CD4-positive, alpha-beta T cell treated with Interleukin-17A for 1 hour (primary cell): ENCODE measurements at regions not wholly inside any gene's neighbourhood (a gene's known extent, or its start where the extent isn't known, plus 50 kb on each side); places are given as distances from the start of the nearest gene placed in this dataset.

Experiments
- DNase-seq: peaks from one replicate; pipeline ENCODE4 v3.0.0-alpha.2; 2020

GRCh38 chr6:150713487-150713886 lies 113.8 kb downstream of the PLEKHG1 start:
- no peak for DNase-seq

- no peak for DNase-seq
Observed at GRCh38 chr6:150713931-150714330, 114.2 kb downstream of the PLEKHG1 start.

DNA sequence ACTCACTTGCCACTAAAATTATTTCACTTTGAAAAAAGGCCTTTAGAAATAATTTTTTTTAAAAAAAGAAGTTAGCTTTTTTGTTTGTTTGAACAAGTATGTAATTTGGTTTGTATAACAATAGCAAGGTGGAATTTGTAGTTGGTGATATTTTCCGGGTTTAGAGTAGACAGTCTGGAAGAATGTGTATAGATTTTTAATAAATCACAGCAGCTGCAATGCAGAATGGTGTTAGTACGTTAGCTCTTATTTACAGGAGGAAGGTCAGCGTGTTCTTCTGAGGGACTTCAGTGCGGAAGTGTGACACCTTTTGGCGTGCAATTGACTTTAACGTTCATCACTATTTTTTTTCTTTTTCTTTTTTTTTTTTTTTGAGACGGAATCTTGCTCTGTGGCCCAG lies 115.4 kb downstream of the PLEKHG1 start:
- DNase-seq = no peak

DNA sequence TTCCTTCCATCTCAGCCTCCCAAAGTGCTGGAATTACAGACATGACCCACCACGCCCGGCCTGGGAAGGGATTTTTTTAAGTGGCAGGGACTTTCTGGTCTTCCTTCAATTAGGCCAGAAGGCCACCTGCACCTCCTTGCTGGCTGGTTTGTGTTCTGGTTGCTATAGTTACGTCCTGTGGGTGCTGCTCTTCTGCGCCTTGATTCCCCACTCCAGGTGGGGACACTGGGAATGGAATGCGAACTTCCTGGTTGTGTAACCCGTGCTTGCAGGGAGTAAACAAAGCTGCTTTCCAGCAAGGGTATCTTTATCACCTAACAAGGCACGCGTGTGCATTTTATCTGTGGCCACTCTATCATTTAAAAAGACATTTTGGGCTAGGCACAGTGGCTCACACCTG lies 117.7 kb downstream of the PLEKHG1 start:
- no peak for DNase-seq

- DNase-seq = no peak
Observed at GRCh38 chr6:150719099-150719766, 119.5 kb downstream of the PLEKHG1 start.

DNA sequence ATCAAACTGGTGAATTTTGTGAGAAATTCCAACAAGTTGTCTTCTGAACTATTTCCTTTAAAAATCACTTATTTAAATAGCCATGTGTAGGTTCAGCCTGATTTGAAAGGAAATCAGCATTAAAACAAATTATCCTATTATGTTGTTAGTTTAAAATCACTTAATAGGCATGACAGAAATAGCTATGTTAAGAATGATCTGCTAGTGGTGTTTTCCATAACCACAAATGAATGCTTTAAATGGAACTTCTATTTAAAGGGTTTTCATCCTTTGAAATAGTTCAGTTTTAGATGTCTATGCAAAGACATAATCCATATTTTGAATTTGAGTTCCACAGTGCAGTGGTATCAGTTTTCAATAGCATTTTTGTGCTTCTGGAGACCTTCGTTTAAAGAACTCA lies 120.1 kb downstream of the PLEKHG1 start:
- DNase-seq = no peak

- DNase-seq = no peak
Observed at GRCh38 chr6:150720774-150721233, 121.1 kb downstream of the PLEKHG1 start.

DNA sequence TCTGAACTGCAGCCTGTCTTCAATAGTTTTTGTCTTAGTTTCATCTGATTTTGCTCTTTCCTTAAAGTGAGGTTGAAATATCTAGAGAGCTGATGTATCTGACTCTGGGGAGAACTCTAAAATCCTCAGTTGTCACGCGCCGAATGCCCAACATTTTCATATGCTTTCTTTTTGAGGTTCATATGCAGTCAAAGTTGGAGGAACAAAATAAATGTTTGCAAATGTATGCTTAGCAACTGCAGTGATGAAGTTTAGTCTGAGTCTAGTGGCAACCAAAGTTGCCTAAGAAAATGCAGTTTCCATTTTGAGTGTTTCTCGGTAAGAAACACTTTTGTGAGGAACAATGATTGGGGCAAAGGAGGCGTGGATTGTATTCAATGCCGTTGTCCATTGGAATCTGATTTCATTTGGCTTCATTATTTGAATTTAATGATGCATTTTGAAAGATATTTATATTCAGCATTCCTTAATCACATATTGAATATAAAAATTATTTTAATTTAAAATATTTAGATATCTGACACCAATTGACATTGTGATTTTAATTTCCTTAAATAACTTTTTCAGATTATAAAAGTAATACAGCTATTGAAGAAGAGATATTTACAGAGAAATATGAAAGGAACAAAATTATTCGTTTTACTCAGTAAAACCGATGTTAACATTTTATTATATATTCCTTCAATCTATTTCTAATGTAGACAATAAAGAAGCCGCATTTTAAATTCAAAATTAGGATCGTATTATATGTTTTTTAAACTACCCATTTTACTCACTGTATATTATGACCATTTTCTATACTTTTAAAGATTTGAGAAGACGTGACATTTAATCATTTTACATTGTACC lies 122.0 kb downstream of the PLEKHG1 start:
- DNase-seq = no peak

DNA sequence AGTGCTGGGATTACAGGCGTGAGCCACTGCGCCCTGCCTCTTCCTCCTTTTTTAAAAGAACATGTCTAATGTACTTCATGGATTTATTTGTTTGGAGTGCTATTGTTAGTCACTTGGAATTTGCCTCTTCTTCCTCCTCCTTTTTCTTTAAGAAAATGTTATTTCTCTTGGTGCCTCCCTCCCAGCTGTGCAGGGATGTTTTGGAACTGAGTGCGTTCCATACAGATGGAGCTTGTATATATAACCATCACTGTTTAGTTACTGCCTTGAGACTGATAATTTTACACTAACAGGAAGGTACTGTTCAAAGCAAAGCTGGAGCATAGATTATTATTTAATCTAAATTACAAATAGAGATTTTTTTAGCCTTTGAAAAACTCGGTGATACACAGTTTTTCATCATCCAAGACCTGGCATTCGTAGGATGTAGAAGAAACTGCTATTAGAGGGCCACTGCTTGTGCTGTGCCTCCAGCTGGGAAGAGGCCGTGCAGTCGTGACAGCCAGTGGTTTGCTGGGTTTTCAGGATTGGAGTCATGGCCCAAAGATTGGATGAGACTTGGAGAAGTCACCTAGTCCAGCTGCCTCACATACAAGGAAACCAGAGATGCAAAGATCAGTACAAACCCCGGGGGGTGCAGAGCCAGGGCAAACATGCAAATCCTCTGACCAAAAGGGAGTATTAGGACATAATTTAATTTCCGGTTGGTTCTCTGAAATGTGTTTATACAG lies 123.1 kb downstream of the PLEKHG1 start:
- DNase-seq = no peak

GRCh38 chr6:150723345-150723658 lies 123.6 kb downstream of the PLEKHG1 start:
- DNase-seq = no peak

GRCh38 chr6:150723857-150724256 lies 124.2 kb downstream of the PLEKHG1 start:
- no peak for DNase-seq

- DNase-seq = no peak
Observed at GRCh38 chr6:150725795-150726194, 126.1 kb downstream of the PLEKHG1 start.

DNA sequence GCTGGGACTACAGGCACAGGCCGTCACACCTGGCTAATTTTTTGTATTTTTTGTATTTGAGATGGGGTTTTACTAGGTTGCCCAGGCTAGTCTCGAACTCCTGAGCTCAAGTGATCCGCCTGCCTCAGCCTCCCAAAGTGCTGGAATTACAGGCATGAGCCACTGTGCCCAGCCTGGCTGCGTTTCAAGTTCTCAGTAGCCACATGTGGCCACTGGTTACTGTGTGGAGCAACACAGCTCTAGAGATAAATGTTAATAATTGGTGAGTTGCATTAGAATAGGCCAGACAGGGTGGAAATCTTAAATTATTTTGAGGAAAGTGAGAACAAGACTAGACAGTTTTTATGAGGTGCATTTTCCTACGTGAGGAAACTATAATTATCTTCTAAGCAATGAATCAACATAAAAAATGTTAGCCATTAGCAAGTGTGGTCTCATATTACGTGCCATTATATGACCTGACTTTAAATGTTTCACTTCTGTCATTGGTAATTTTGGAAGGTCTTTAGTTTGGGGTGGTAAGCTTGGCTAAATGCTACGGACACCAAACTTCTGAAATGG lies 129.6 kb downstream of the PLEKHG1 start:
- no peak for DNase-seq

GRCh38 chr6:150730801-150731457 lies 131.2 kb downstream of the PLEKHG1 start:
- no peak for DNase-seq

DNA sequence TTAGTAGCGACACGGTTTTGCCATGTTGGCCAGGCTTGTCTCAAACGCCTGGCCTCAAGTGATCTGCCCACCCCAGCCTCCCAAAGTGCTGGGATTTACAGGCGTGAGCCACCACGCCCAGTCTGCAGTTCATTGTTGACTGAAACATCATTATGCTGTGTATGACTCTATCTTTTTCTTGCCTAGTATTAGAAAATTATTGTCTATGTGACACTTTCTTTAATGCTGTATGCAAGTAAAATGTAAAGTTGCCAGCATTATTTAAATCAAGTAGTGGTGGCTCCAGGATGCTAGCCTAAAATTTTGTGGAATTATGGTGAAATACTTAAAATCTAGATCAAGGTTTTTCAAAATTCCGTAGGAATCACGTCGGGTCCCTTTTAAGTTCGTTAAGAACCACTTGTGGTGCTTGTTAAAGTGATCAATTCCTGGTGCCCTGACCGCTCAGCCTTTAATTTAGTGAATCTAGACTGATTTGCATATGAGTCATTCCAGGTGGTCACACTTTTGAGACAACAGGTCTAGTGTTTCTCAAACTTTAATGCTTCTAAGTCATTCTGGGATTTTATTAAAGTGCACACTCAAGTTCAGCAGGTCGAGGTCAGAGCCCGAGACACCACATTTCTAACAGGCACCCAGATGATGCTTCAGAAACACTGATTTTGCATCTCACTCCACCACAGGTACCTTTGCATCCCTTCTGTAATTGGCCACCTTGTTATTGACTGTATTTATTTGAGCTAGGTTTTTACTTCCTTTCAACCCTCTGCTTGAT lies 132.6 kb upstream of the MTHFD1L start:
- DNase-seq = no peak

GRCh38 chr6:150733726-150734125 lies 131.8 kb upstream of the MTHFD1L start:
- DNase-seq = no peak

- DNase-seq = no peak
Observed at GRCh38 chr6:150734235-150734634, 131.3 kb upstream of the MTHFD1L start.

DNA sequence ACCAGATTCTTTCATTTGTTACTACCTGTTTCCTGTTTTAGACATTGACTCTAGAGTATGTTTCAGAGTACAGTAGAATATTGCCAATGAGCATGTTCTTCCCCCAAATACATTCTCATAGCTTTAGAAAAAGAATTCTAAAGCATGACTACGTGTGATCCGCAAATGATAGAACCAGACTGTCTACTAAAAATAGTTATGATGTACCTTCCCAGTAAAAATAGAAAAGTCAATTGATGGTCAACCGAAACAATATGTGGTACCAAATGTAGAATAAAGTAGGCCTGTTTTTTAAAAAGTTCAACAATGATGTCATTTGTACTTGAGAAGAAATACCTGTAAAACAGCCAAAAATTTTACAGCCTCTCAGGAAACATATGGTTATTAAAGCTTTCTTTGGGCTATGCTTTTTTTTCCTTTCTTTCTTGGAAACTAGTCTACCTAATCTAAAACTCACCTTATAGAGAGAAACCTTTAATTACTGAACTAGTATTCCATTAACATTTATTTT lies 130.1 kb upstream of the MTHFD1L start:
- DNase-seq = no peak

GRCh38 chr6:150738092-150738629 lies 127.3 kb upstream of the MTHFD1L start:
- DNase-seq = no peak

DNA sequence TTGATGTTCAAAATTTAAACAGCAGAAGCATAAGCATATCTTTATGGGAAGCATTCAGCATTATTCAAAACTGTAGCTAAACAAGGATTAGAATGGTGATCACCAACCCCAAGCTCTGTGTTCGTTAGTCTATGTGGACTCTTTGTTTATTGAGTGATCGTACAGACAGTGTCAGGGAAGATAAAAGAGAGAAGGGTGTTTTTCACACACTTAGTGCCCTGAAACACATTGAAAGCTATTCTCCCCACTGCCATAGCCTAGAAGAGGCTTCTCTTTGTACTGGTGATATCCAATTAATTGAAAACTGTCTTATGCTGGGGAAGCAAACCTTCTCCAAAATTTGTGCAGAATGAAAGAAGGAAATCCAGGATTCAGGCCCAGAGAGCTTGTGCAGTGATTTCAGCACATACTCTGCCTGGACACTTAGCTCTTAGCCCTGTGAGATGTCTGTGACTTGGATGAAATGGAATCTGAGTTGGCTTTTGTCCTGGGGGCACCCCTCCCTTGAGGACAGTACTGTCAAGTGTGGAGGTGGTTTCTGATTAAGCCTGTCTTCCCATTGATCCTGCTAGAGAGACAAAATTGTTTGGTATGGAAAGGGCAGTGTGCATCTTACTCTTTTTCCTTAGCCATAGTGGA lies 125.7 kb upstream of the MTHFD1L start:
- DNase-seq = no peak

- DNase-seq = no peak
Observed at GRCh38 chr6:150740453-150740852, 125.0 kb upstream of the MTHFD1L start.
